ENCODE measurements at regions not wholly inside any gene's neighbourhood (a gene's known extent, or its start where the extent isn't known, plus 50 kb on each side); places are given as distances from the start of the nearest gene placed in this dataset.
A peak's percentile ranks its signal among the peaks of the same experiment; 100 is the strongest.

- DNase-seq, result no peak
Observed at GRCh38 chr3:176969066-176969465, 228.2 kb downstream of the TBL1XR1 start.

DNA sequence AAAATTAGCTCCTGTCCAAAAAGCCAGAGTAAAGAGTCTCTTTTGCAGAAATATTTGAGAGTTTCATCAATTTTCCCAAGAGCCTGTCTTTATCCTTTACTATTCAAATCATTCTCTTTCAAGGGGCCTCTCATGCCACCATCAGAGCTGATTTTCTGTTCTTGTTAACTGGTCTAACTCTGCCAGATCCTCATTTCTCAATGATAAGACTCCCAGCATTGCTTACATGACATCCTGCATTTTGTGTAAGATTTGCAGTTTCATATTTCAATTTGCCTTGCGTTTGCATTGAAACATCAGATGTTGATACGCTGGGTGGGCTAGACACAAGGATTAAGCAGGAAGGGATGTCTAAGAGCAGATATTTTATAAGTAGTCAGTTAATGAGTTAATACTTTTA, 228.7 kb downstream of the TBL1XR1 start:
- no peak for DNase-seq

GRCh38 chr3:176967522-176967921, 229.8 kb downstream of the TBL1XR1 start:
- DNase-seq, result no peak

DNA sequence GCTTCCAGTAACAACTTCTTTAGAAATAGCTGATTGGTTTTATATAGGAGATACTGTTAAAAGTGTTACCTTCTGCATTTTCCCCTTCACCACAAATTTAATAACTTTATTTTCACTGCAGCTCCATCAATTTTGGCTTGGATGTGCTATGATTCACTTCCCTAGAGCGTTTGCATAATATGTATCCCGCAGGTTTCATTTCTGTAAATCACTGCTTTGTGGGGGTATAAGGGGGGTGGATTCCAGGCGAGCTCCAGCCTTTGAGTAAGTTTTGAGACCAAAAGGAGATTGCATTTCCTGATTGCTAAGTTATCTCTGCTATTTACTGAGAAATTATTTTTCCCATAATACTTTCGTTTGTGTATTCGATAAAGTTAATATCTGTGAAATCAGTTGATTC, 232.6 kb downstream of the TBL1XR1 start:
- DNase-seq, result no peak

DNA sequence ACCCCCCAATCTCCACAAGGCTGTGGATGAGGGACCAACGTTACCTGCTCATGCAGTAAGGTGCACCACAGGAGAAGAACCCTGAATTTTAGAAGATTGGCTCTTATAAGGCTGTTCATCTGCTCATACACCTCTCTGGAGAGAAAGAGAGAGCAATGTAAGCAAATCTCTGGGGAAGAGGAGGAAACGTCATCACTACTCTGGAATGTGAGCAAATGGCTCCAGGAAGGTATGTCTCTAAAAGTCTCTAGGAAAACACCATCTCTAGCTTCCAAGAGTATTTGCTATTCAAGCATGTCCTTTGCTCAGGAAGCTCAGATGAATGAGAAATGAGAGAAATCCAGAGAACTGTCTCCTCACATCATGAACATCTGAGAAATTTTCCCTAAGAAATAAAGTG, 235.4 kb downstream of the TBL1XR1 start:
- DNase-seq, result no peak

GRCh38 chr3:176959867-176960266, 237.4 kb downstream of the TBL1XR1 start:
- DNase-seq, result no peak

- no peak for DNase-seq
Observed at GRCh38 chr3:176958560-176958959, 238.7 kb downstream of the TBL1XR1 start.

DNA sequence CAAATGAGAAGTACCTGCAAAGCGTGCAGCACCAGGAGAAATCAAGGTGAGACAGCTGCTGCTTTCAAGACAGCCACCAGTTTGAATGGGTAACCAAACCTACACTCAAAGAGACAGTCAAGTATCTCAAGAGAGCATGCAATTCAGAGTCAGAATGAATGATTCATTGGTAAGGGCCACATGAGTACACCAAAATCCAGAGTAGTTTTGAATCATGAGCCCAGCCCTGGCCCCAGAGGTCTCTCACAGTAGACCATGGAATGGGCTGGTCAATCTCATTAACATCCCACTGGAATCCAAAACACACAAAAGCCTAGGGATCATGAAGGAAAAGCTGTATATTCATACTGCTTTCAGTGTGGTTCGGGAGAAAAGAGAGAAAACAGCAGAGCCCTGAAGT, 242.8 kb downstream of the TBL1XR1 start:
- DNase-seq, result no peak

DNA sequence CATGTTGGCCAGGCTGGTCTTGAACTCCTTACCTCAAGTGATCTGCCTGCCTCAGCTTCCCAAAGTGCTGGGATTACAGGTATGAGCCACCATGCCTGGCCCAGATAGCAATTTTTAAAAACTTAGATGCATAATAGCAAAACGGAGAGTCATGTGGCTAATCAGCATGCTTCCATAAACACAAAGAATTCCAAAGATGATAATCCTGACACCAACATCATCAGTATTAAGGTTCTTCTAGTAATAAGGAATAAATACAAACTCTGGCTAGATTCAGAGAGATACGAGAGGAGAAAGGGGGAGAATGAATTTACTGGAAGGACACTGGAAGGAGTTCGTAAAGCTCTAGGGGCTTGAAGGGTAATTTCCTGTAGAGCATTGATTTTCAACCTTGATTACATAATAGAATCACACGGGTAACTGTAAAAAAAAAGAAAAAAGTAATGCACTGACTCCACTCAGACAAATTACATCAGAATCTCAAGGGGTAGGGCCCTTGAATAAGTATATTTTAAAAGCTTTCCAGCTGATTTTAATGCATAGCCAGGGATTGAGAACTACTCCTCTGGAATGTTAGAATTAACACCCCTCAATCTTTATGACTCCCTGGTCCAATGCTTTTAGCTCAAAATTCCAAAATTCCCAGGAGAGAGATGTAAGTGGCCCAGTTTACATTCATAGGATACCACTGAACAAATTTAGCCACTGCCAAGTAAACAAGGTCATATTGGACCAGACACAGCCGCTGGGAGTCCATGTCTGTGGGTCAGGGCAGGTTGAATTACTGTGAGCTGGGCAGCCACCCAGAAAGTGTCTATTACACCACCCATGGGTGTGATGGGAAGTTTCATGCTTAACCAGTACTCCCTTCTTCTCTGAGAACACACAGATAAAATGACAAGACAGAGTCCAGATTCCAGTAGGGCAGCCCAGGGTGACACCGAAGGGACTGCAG, 243.9 kb downstream of the TBL1XR1 start:
- no peak for DNase-seq

DNA sequence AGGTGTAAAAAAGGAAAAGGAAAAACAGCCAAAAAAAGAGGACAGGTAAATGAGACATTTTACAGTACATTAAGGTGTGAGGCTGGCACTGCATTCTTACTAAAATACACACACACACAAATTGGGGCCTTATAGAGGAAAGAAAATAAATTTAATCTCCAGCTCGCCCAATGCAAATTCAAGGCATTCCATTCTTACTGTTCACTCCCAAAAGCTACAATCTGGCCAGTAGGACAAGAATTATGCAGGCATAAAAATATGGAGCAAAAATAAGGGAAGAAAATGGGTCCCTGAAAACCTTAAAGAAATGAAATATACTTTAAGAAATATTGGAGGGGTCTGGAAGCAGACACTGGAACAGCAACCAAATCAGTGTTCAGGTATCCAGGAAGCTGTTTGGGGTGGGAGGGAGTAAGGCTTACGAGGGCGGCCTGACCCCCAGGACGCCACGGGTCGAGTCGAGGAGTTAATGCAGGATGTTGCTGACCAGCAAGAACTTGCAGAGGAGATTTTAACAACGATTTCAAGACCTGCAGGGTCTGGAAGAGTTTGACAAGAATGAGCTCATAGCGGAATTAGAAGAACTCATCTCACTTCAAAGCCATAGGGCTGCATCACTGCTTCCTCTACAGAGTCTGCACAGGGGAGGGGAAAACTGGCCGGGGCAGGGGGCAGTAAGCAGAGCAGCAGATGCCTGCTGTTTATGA, 245.5 kb downstream of the TBL1XR1 start:
- no peak for DNase-seq

- no peak for DNase-seq
Observed at GRCh38 chr3:176951144-176951543, 246.1 kb downstream of the TBL1XR1 start.

DNA sequence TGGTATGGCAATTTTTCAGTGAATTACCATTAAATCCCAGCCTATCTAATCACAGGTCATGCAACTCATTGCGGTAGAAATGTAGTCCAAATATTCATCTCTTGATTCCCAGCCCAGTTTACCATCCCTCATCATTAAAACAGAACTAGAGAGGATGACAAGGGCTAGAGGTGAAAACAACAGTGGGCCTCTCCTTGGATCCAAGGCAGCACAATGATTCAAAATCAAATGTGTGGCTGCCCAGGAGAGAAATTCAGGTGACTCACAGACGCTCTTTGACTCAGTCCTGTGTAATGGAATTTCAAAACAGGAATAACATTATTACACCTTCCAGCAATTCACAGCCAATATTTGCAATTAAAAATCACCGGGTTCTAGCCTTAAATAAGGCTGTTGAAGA, 246.5 kb downstream of the TBL1XR1 start:
- DNase-seq, result no peak

DNA sequence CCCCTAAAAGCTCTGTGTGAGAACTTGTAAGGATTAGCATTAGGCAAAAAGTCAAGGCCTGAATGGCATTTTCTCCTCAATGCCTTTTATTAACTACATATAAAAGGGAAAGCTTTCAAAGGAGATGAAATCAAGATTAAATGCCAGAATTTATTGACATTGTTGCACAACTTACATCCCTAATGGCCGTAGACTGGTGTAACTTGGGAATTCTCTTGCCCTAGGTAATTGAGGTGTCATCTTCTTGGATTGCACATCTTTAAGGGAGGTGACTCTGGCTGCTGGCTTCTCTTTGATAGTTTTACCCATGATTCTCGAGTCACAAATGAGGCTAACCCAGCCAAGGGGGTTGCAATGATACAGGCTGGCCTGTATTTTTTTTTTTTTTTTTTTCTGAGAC, 249.1 kb downstream of the TBL1XR1 start:
- no peak for DNase-seq

DNA sequence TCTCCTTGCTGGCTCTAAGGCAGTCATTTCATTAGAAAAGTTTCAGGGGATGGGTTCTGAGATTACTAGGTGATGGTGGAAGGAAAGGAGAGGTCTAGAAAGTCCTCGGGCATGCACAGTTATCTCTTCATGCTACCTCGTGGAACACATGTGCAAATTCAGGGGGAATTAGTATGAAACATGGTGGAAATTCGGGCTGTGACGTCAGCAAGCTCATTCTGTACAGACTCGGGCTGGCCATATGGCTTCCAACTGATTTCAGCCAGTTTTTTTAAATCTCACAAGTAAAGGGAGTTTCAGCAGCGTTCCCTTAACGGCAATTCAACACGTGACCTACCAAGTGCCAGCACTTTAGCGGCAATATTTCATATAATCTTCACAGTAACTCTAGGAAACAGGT, 251.1 kb downstream of the TBL1XR1 start:
- DNase-seq, result no peak

GRCh38 chr3:176942305-176942704, 255.0 kb downstream of the TBL1XR1 start:
- no peak for DNase-seq

DNA sequence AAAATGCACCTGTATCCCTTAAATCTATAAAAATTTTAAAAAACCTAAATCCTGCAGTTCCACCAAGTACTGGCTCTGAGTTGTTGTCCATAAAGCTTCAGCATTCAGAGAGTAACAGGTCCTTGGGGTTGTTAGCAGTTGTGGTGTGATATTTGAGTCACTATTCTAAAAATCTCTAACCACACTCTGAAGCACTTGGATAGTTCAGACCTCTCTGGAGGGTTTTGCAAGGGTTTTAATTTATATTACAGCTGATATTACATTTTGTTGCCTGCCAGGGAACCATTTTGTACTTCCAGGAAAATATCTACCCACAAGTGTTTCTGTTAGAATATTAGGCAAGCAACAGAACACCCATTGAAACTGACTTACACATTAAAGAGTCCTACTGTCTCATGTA, 255.6 kb downstream of the TBL1XR1 start:
- DNase-seq, result no peak

GRCh38 chr3:176939022-176939817, 258.1 kb downstream of the TBL1XR1 start:
- peak; percentile 5 for DNase-seq

DNA sequence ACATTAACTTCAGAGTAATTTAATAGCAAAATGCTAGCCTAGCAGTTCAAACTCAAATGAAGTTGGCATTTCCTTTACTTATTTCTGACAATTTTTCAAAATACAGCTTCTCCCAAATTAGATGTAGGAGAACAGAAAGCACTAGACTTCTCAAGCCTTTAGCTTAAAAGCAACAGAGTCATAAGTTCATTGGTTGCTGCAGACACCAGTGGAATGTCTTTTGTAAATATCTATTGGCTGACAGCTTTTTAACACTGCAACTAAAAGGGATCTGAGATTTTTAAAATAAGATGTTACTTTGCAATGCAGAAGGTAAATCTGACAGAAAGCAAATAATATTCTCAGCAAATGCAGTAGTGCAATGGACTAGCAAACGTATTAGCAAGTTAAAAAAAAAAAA, 259.3 kb downstream of the TBL1XR1 start:
- DNase-seq, result no peak

DNA sequence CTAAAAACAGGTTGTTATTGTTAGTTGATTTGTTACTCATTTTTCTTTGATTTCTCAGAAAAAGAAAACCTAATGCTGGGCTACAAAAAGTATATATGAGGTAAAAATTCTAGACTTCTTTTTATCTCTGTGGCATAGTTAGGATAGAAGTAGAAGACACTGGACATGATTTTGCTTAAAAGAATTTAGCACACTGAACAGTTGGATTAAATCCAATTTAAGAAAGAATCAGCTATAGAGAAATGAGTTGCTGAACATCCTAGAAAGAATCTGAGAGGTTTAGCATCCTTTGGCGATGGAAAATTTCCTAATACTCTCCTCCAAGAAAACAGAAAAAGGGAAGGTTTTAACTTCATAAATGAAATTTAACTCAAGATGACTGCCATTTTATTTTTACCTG, 259.7 kb downstream of the TBL1XR1 start:
- no peak for DNase-seq

- no peak for DNase-seq
Observed at GRCh38 chr3:176935194-176935888, 261.9 kb downstream of the TBL1XR1 start.

- DNase-seq, result no peak
Observed at GRCh38 chr3:176934698-176935097, 262.6 kb downstream of the TBL1XR1 start.

GRCh38 chr3:176933704-176934103, 263.6 kb downstream of the TBL1XR1 start:
- no peak for DNase-seq

GRCh38 chr3:176932433-176932832, 264.8 kb downstream of the TBL1XR1 start:
- no peak for DNase-seq
